Head of caudate nucleus (tissue), 42 donors: ENCODE measurements at regions not wholly inside any gene's neighbourhood (a gene's known extent, or its start where the extent isn't known, plus 50 kb on each side); places are given as distances from the start of the nearest gene placed in this dataset.
A peak's percentile ranks its signal among the peaks of the same experiment; 100 is the strongest.

Experiments
- DNase-seq, 42 donors: peaks; one replicate each; pipeline versions ENCODE4 v3.0.0 to v3.0.0-alpha.2; 2020 to 2021; ENCODE audit warnings: mixed read lengths in 7 of 42
- intact Hi-C: fragments of 100-400 bp; cut with DNase I; formaldehyde crosslinking; loops from one replicate; pipeline ENCODE4 v1.15.0; 2022

- intact Hi-C loops = no loop called here
- no peak for DNase-seq
Measured at GRCh38 chr9:78472111-78472510, 175.2 kb downstream of the PSAT1 start.

DNA sequence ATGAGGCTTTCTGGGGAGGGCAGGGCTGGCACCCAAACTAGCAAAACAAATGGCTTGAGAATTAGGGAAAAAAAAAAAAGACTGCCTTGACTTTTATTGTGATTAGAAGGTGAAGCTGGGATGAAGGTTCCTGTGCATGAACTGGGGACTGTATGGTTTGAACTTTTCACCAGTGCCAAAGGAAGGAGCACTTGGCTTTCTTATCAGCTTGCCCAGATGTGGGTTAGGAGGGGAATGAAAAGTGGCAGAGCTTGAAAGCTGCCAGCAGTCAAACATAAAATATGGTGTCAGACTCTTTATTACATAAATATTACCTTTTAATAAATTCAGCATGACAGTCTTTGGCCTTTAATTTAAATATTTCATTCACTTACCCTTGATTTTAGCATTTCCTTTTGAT, 182.5 kb downstream of the PSAT1 start:
- intact Hi-C loops = no loop called here
- no peak for DNase-seq

GRCh38 chr9:78486661-78487060, 189.7 kb downstream of the PSAT1 start:
- no peak for DNase-seq
- intact Hi-C loops = no loop called here

DNA sequence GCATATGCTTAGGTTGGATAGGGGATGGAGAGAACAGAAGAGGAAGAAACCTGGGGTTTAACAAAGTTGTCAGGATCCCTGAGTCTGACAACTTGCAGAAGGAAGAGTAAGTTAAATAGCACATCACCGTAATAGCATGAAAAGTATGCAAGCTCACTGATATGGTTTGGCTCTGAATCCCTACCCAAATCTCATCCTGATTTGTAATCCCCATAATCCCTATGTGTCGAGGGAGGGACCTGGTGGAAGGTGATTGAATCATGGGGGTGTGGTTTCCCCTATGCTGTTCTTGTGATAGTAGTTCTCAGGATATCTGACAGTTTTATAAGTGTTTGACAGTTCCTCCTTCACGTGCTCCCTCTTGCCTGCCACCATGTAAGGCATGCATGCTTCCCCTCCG, 193.3 kb downstream of the PSAT1 start:
- intact Hi-C loops = no loop called here
- no peak for DNase-seq

GRCh38 chr9:78491402-78491801, 194.5 kb downstream of the PSAT1 start:
- intact Hi-C loops = no loop called here

DNA sequence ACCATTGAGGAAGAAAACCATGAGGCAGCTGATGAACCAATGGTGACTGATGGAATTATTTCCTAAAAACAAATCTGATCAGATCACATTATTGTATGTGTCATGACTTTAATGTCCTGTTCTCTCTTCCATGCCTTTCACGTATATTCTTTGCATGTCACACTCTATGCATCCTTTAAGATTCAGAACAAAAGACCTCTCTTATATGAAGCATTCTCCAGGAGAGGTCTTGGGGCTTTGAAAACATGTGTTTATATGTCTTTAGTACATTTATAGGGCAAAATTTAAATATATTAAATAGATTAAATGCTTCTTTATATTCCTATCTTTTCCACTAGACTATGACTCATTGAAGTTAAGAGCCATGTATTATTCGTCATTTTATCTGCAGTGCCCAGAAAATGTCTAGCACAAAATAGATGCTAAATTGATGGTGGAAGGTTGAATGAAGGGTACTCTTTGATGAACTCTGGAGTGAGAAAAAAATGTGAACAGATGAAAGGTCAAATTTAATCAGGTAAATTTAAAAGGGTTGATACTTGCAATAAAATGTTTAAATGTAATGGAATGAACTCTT, 196.3 kb downstream of the PSAT1 start:
- DNase-seq = no peak
- intact Hi-C loops = no loop called here

More at GRCh38 chr9:78491402-78491801, 194.5 kb downstream of the PSAT1 start:
- no peak for DNase-seq

GRCh38 chr9:78502566-78502965, 205.6 kb downstream of the PSAT1 start:
- intact Hi-C loops = no loop called here
- DNase-seq = no peak

DNA sequence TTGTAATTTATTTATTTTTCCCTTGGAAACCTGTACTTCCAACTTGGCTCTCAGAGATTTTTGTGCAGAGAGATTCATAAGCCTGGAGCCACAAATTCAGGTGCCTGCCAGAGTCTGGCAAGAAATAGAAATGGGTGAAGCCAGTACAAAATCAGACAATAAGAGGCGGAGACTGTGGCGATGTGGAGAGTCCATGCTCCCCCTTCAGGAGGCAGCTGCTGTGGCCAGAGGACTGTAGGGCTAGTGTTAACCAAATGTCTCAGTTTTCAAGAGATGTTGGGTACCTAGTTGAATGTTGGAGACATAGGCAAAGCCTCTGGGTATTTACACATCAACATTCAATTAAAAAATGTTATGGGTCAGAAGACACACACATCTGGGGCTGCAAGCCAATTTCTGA, 208.6 kb downstream of the PSAT1 start:
- DNase-seq = no peak
- intact Hi-C loops = no loop called here

GRCh38 chr9:78507037-78507436, 210.1 kb downstream of the PSAT1 start:
- DNase-seq = no peak
- intact Hi-C loops = no loop called here

DNA sequence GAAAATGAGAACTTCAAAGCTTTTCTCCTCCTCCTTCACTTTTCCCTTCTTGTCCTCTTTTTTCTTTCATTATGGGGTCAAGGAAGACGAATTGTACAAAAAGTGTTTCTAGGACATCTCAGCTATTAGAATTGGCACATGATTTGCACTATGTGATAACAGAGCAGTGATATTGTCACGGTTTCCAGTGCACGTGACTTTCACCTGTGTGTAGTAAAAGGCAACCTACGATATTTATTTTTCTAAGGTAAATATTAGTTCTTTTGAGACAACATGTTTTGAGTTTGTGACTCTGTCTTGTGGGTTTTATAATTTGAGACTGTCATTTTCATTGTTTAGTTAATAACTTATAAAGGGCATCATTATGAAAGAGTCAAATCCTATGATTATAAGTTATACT, 213.1 kb downstream of the PSAT1 start:
- intact Hi-C loops = no loop called here
- DNase-seq = no peak

- no peak for DNase-seq
- intact Hi-C loops = no loop called here
Measured at GRCh38 chr9:78515108-78515507, 218.2 kb downstream of the PSAT1 start.

DNA sequence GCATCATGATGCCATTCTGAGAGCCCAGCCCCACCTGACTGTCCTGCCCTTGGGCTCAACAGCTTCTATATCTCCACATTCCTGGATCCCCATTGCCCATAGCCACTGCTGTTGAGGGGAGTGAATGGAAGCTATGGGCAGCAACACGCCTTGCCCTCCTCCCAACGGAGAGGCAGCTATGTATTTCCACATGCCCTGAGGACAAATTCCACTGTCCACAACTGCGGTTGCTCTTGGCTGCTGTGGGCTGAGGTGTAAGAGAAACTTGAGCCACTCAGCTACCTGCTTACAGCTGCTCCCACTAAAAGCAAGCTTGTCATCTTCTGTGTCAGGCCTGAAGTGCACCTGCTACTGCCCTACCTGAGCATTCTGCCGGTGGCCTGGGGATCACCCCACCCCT, 222.9 kb downstream of the PSAT1 start:
- DNase-seq = no peak
- intact Hi-C loops = loop anchor here (10.0 kb wide), 1 partner anchor 55 kb away; no protein-coding TSS in a partner anchor

DNA sequence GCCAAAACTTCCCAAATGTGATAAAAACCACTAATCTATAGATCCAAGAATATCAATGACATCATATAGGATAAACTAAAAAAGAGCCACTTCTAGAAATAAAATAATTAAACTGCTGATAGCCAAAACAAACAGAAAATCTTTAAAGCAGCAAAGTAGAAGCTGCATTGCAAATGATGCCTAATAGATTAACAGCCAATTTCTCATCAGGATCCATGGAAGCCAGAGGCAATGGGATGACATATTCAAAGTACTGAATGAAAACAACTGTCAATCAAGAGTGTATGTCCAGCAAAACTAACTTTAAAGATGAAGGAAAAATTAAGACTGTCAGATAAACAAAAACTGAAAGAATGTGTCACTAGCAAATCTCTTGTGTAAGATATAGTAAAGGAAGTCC, 224.8 kb downstream of the PSAT1 start:
- DNase-seq = no peak
- intact Hi-C loops = loop anchor here (10.0 kb wide), 1 partner anchor 53 kb away; no protein-coding TSS in a partner anchor

- intact Hi-C loops = loop anchor here (10.0 kb wide), 1 partner anchor 49 kb away; no protein-coding TSS in a partner anchor
- no peak for DNase-seq
Measured at GRCh38 chr9:78525986-78526560, 229.1 kb downstream of the PSAT1 start.

DNA sequence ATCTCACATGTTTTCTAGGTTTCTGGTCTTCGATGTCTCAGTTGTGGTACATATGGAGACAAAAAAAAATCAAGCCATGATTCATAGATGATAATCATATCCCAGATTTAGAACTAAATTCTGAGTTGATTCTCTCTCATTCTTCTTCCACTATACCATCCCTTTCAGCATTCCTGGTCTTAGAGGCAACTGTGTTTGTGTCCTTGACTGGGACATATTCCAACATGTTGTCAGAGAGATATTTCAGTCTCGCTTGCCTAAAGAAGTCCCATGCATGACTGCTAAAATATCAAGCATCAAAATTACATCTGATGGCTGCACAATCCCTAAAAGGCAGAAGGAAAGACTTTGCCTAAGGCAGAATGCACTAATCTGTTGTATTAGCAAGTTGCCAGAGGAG, 236.6 kb downstream of the PSAT1 start:
- DNase-seq = no peak
- intact Hi-C loops = no loop called here

GRCh38 chr9:78539188-78539587, 242.3 kb downstream of the PSAT1 start:
- intact Hi-C loops = no loop called here
- no peak for DNase-seq

DNA sequence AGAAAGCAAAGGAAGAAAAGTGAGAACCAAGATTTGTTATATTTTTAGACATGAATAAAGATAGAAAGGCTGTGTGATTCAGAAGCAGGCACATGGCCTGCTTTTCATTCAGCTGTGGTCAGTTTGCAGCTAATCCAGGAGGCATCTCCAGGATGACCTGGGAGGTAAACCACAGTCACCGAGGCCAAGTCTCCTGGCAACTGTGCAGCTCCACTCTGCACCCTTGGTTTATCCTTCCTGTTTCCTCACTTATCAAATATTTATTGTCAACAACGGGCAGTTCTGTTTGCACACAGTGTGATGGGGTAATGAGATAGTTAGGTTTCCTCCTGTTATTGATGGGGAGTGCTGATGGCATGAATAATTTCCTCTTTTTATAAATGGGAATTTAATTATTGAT, 243.0 kb downstream of the PSAT1 start:
- intact Hi-C loops = no loop called here
- no peak for DNase-seq

- intact Hi-C loops = no loop called here
- peak in 24 of 42 donors; percentile 4 to 74 (median 27) for DNase-seq
Measured at GRCh38 chr9:78541868-78542443, 245.0 kb downstream of the PSAT1 start.

DNA sequence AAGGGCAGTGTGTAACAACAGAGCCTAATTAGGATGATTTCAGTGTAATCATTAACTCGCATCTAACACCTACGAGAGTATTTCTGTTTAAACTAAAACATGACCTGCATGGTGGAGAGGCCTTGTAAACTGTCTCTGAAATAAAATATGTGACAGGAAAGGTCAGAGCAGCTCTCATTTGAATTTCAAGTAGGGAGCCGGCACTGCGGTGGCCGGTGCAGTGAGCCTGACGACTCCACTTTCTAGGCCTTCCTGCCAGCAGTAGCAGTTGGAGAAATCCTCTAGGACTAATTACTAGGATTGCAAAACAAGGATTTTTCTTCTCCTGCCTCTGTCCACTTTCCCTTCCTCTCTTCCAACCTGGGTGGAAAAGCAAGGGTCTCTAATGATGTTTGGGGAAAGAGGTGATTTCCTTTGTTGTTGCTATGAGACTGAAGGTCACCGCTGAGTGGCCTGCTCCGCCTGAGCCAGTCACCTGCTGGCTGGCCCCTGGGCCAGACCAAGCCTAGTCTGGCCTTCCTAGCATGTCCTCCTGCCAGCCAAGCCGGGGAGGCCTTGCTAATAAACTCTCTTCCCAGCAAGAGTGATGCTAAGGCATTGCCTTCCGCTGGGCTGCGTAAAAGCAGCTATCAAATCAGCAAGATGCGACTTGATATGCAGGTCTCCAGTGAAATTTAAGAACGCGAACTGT, 245.7 kb downstream of the PSAT1 start:
- DNase-seq = peak in 3 of 42 donors; percentile 12 to 39 (median 22)
- intact Hi-C loops = no loop called here

GRCh38 chr9:78543353-78543752, 246.4 kb downstream of the PSAT1 start:
- intact Hi-C loops = no loop called here

More at GRCh38 chr9:78543353-78543752, 246.4 kb downstream of the PSAT1 start:
- no peak for DNase-seq
